GM23248 (cell line): ENCODE measurements at regions not wholly inside any gene's neighbourhood (a gene's known extent, or its start where the extent isn't known, plus 50 kb on each side); places are given as distances from the start of the nearest gene placed in this dataset.
A peak's percentile ranks its signal among the peaks of the same experiment; 100 is the strongest.

Experiments used
- DNase-seq: peaks from one replicate; pipeline ENCODE4 v3.0.0-alpha.2; 2015
- H2AFZ ChIP-seq: fragments of 200-600 bp; sonication (generic); 2 replicates; pipeline ENCODE4 v1.6.1; 2016; ENCODE audit warnings: antibody characterized with exemption
- H3F3A ChIP-seq: fragments of 200-600 bp; sonication (generic); 2 replicates; pipeline ENCODE4 v1.6.1; 2016; ENCODE audit warnings: mild to moderate bottlenecking, antibody characterized with exemption, mixed run types; ENCODE audit not compliant: insufficient read depth
- H3K27ac ChIP-seq: fragments of 200-600 bp; sonication (generic); 2 replicates; pipeline ENCODE4 v1.5.1; 2016; ENCODE audit warnings: mild to moderate bottlenecking
- H3K27me3 ChIP-seq: fragments of 200-600 bp; sonication (generic); replicated peaks from 2 replicates; pipeline ENCODE4 v1.6.1; 2016; ENCODE audit warnings: mild to moderate bottlenecking; ENCODE audit not compliant: insufficient read depth
- H3K36me3 ChIP-seq: fragments of 200-600 bp; sonication (generic); 2 replicates; pipeline ENCODE4 v1.6.1; 2016; ENCODE audit warnings: low read depth, mild to moderate bottlenecking
- H3K4me1 ChIP-seq: fragments of 200-600 bp; sonication (generic); 2 replicates; pipeline ENCODE4 v1.6.1; 2016; ENCODE audit warnings: mild to moderate bottlenecking; ENCODE audit not compliant: insufficient read depth
- H3K4me2 ChIP-seq: fragments of 200-600 bp; sonication (generic); one replicate; pipeline ENCODE4 v1.6.1; 2016; ENCODE audit warnings: mild to moderate bottlenecking; ENCODE audit not compliant: unreplicated experiment
- H3K4me3 ChIP-seq: fragments of 200-600 bp; sonication (generic); 2 replicates; pipeline ENCODE4 v1.5.1; 2016; ENCODE audit warnings: mild to moderate bottlenecking
- H3K79me2 ChIP-seq: fragments of 200-600 bp; sonication (generic); 2 replicates; pipeline ENCODE4 v1.6.1; 2016; ENCODE audit warnings: mild to moderate bottlenecking; ENCODE audit not compliant: insufficient read depth
- H3K9ac ChIP-seq: fragments of 200-600 bp; sonication (generic); 2 replicates; pipeline ENCODE4 v1.6.1; 2016; ENCODE audit warnings: mild to moderate bottlenecking
- H3K9me2 ChIP-seq: fragments of 200-600 bp; sonication (generic); 2 replicates; pipeline ENCODE4 v1.6.1; 2016; ENCODE audit warnings: mixed run types, mild to moderate bottlenecking, moderate library complexity; ENCODE audit not compliant: insufficient read depth
- H3K9me3 ChIP-seq: fragments of 200-600 bp; sonication (generic); one replicate; pipeline ENCODE4 v1.6.1; 2017; ENCODE audit warnings: low read depth
- H4K20me1 ChIP-seq: fragments of 200-600 bp; sonication (generic); 2 replicates; pipeline ENCODE4 v1.6.0; 2016; ENCODE audit not compliant: insufficient read depth
- EZH2 ChIP-seq: fragments of 200-600 bp; sonication (generic); IDR thresholded peaks from 2 replicates; pipeline ENCODE4 v1.6.1; 2018; ENCODE audit warnings: antibody characterized with exemption, mild to moderate bottlenecking; ENCODE audit not compliant: insufficient read depth, poor library complexity, severe bottlenecking
- EZH2phosphoT487 ChIP-seq: fragments of 200-600 bp; sonication (generic); IDR thresholded peaks from 2 replicates; pipeline ENCODE4 v1.6.1; 2018; ENCODE audit warnings: antibody characterized with exemption, moderate library complexity, mild to moderate bottlenecking, low read depth; ENCODE audit not compliant: insufficient read depth
- WGBS, 2 experiments: methylation state at CpG; one replicate each; pipeline ENCODE4 v1.1.6; 2015 to 2017; ENCODE audit warnings: low lambda C conversion rate in 2 of 2, low coverage in 1 of 2; ENCODE audit errors: missing lambda C conversion rate in 2 of 2; 5-methylcytosine and 5-hydroxymethylcytosine counted together
- in situ Hi-C: fragments of 300-500 bp; cut with MboI; formaldehyde crosslinking; loops from 2 replicates; pipeline ENCODE4 v1.15.0; 2020

- no peaks in the 10 kb centered on the region for H3K4me1 ChIP-seq
- no peaks in the 10 kb centered on the region for H3K79me2 ChIP-seq
- no peaks in the 10 kb centered on the region for H3K27me3 ChIP-seq
- no peak overlapping the region for H3K9ac ChIP-seq
- H3K27ac ChIP-seq: no peak overlapping the region
- H3K4me3 ChIP-seq: no peak overlapping the region
- no peaks in the 10 kb centered on the region for H3K36me3 ChIP-seq
- no peak for DNase-seq
- in situ Hi-C loops: no loop called here
- H2AFZ ChIP-seq: peak overlapping the region; percentile 50; the same call in 1 of the 2 replicates
- TF ChIP-seq EZH2phosphoT487: no peak
- no peak for TF ChIP-seq EZH2
- no peaks in the 10 kb centered on the region for H4K20me1 ChIP-seq
- 27 to 37% methylated on average over 4 of the region's 4 CpGs for WGBS, 2 experiments
- H3K9me3 ChIP-seq: no peaks in the 10 kb centered on the region
- H3K9me2 ChIP-seq: no peaks in the 10 kb centered on the region
- H3F3A ChIP-seq: no peaks in the 10 kb centered on the region
- H3K4me2 ChIP-seq: no peak overlapping the region
These were observed 70.4 kb upstream of the VWDE start for GRCh38 chr7:12474035-12474434.

GRCh38 chr7:12475362-12476063 is 71.8 kb upstream of the VWDE start:
- peak; percentile 69 for DNase-seq
- H3K79me2 ChIP-seq: no peaks in the 10 kb centered on the region
- no peaks in the 10 kb centered on the region for H3K4me1 ChIP-seq
- no peaks in the 10 kb centered on the region for H3K27me3 ChIP-seq
- no peaks in the 10 kb centered on the region for H3K36me3 ChIP-seq
- TF ChIP-seq EZH2phosphoT487 (no peak), EZH2 (no peak)
- H3K9me3 ChIP-seq: no peaks in the 10 kb centered on the region
- WGBS, 2 experiments: 42 to 50% methylated on average over 6 of the region's 6 CpGs
- in situ Hi-C loops: loop anchor here (25.0 kb wide), 1 partner anchor 638 kb away; the partner anchor contains the start of gene THSD7A
- H3K9ac ChIP-seq: no peak overlapping the region
- H3K9me2 ChIP-seq: no peaks in the 10 kb centered on the region
- H3F3A ChIP-seq: no peaks in the 10 kb centered on the region
- no peak overlapping the region for H3K27ac ChIP-seq
- H2AFZ ChIP-seq: peak overlapping the region; percentile 18; the same call in 1 of the 2 replicates
- H3K4me2 ChIP-seq: no peak overlapping the region
- H4K20me1 ChIP-seq: no peaks in the 10 kb centered on the region
- H3K4me3 ChIP-seq: no peak overlapping the region

GRCh38 chr7:12477620-12478019 is 74.0 kb upstream of the VWDE start:
- H3K9me2 ChIP-seq: no peaks in the 10 kb centered on the region
- TF ChIP-seq EZH2phosphoT487: no peak
- TF ChIP-seq EZH2: no peak

GRCh38 chr7:12481722-12482121 is 78.1 kb upstream of the VWDE start:
- in situ Hi-C loops: loop anchor here (25.0 kb wide), 1 partner anchor 644 kb away; the partner anchor contains the start of gene THSD7A

More at GRCh38 chr7:12477620-12478019, 74.0 kb upstream of the VWDE start:
- Histone ChIP-seq H3F3A (no peaks in the 10 kb centered on the region), H3K27ac (no peak overlapping the region), H3K36me3 (no peaks in the 10 kb centered on the region), H4K20me1 (no peaks in the 10 kb centered on the region), H3K4me2 (no peak overlapping the region), H3K4me1 (no peaks in the 10 kb centered on the region), H2AFZ (no peak overlapping the region), H3K9ac (no peak overlapping the region), H3K27me3 (no peaks in the 10 kb centered on the region), H3K4me3 (no peak overlapping the region), H3K9me3 (no peaks in the 10 kb centered on the region), H3K79me2 (no peaks in the 10 kb centered on the region)
- 57 to 63% methylated on average over 3 of the region's 3 CpGs for WGBS, 2 experiments
- in situ Hi-C loops: loop anchor here (25.0 kb wide), 1 partner anchor 640 kb away; the partner anchor contains the start of gene THSD7A
- peak; percentile 15 for DNase-seq

More at GRCh38 chr7:12481722-12482121, 78.1 kb upstream of the VWDE start:
- Histone ChIP-seq H3K4me2 (no peak overlapping the region), H3K9me2 (no peaks in the 10 kb centered on the region), H3F3A (no peaks in the 10 kb centered on the region), H3K9me3 (no peaks in the 10 kb centered on the region), H3K27ac (no peak overlapping the region), H3K27me3 (no peaks in the 10 kb centered on the region), H3K9ac (no peak overlapping the region), H3K79me2 (no peaks in the 10 kb centered on the region), H3K4me3 (no peak overlapping the region), H3K36me3 (no peaks in the 10 kb centered on the region), H3K4me1 (no peaks in the 10 kb centered on the region), H2AFZ (no peak overlapping the region), H4K20me1 (no peaks in the 10 kb centered on the region)
- TF ChIP-seq EZH2phosphoT487 (no peak), EZH2 (no peak)
- 60 to 69% methylated on average over 3 of the region's 3 CpGs for WGBS, 2 experiments
- no peak for DNase-seq
